SK-N-SH treated with all-trans-retinoic acid at 6 μM for 48 hours (cell line): ENCODE measurements at regions not wholly inside any gene's neighbourhood (a gene's known extent, or its start where the extent isn't known, plus 50 kb on each side); places are given as distances from the start of the nearest gene placed in this dataset.

Source experiments
- BACH2 ChIP-seq: fragments of 250-450 bp; sonication (Bioruptor Pico); IDR thresholded peaks from 2 replicates; pipeline ENCODE4 v1.9.0; 2021; ENCODE audit warnings: mild to moderate bottlenecking, borderline replicate concordance
- TF ChIP-seq, protein P1 (sequence below): fragments of 250-450 bp; sonication (Bioruptor Pico); IDR thresholded peaks from 2 replicates; pipeline ENCODE4 v1.5.1; 2020; ENCODE audit warnings: low read depth, mild to moderate bottlenecking, moderate library complexity

- TF ChIP-seq, protein P1, sequence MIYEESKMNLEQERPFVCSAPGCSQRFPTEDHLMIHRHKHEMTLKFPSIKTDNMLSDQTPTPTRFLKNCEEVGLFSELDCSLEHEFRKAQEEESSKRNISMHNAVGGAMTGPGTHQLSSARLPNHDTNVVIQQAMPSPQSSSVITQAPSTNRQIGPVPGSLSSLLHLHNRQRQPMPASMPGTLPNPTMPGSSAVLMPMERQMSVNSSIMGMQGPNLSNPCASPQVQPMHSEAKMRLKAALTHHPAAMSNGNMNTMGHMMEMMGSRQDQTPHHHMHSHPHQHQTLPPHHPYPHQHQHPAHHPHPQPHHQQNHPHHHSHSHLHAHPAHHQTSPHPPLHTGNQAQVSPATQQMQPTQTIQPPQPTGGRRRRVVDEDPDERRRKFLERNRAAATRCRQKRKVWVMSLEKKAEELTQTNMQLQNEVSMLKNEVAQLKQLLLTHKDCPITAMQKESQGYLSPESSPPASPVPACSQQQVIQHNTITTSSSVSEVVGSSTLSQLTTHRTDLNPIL (CRISPR knock-in tag) = no peak
- no peak for TF ChIP-seq BACH2 (CRISPR knock-in tag)
Observed at GRCh38 chr7:16065939-16066338, 355.4 kb downstream of the CRPPA start.
